OCI-LY1 (cell line): ENCODE measurements at regions not wholly inside any gene's neighbourhood (a gene's known extent, or its start where the extent isn't known, plus 50 kb on each side); places are given as distances from the start of the nearest gene placed in this dataset.

Experiments
- H2AFZ ChIP-seq: fragments of 200-600 bp; sonication (generic), shearing (Covaris generic); 2 replicates; pipeline ENCODE4 v1.6.0; 2014; ENCODE audit warnings: antibody characterized with exemption, mild to moderate bottlenecking, low read length
- H3F3A ChIP-seq: fragments of 200-600 bp; sonication (generic), shearing (Covaris generic); 2 replicates; pipeline ENCODE4 v1.6.0; 2014; ENCODE audit warnings: mild to moderate bottlenecking, antibody characterized with exemption, low read length, moderate library complexity; ENCODE audit not compliant: insufficient read depth
- H3K27ac ChIP-seq: fragments of 200-600 bp; sonication (generic); 2 replicates; pipeline ENCODE4 v1.5.1; 2014; ENCODE audit warnings: low read length, mixed run types, mild to moderate bottlenecking, low read depth; ENCODE audit not compliant: poor library complexity, severe bottlenecking
- H3K27me3 ChIP-seq: fragments of 200-600 bp; sonication (generic); 2 replicates; pipeline ENCODE4 v1.6.0; 2014; ENCODE audit warnings: antibody characterized with exemption, mild to moderate bottlenecking, low read length, moderate library complexity; ENCODE audit not compliant: insufficient read depth
- H3K36me3 ChIP-seq: fragments of 200-600 bp; sonication (generic); 2 replicates; pipeline ENCODE4 v1.6.1; 2014; ENCODE audit warnings: mild to moderate bottlenecking, antibody characterized with exemption, low read length, moderate library complexity, mixed read lengths; ENCODE audit not compliant: insufficient read depth
- H3K4me1 ChIP-seq: fragments of 200-600 bp; sonication (generic); 2 replicates; pipeline ENCODE4 v1.5.1; 2014; ENCODE audit warnings: mild to moderate bottlenecking, low read length, moderate library complexity; ENCODE audit not compliant: insufficient read depth, severe bottlenecking
- H3K4me2 ChIP-seq: fragments of 200-600 bp; sonication (generic), shearing (Covaris generic); 2 replicates; pipeline ENCODE4 v1.6.1; 2014; ENCODE audit warnings: low read length
- H3K4me3 ChIP-seq: fragments of 200-600 bp; sonication (generic); 2 replicates; pipeline ENCODE4 v1.5.1; 2014; ENCODE audit warnings: low read length, low read depth, mild to moderate bottlenecking, mixed read lengths; ENCODE audit not compliant: poor library complexity, severe bottlenecking
- H3K79me2 ChIP-seq: fragments of 200-600 bp; shearing (Covaris generic); 2 replicates; pipeline ENCODE4 v1.6.1; 2016; ENCODE audit warnings: mixed run types, low read length, mixed read lengths; ENCODE audit not compliant: insufficient read depth
- H3K9ac ChIP-seq: fragments of 200-600 bp; sonication (generic), shearing (Covaris generic); 2 replicates; pipeline ENCODE4 v1.6.1; 2014; ENCODE audit warnings: mild to moderate bottlenecking, low read length, mixed read lengths
- H3K9me2 ChIP-seq: fragments of 200-600 bp; sonication (generic), shearing (Covaris generic); 2 replicates; pipeline ENCODE4 v1.6.1; 2014; ENCODE audit warnings: low read depth, mild to moderate bottlenecking, low read length, mixed read lengths
- H3K9me3 ChIP-seq: fragments of 200-600 bp; shearing (Covaris generic); 2 replicates; pipeline ENCODE4 v1.6.1; 2014; ENCODE audit warnings: low read length, mixed read lengths
- H4K20me1 ChIP-seq: fragments of 200-600 bp; sonication (generic), shearing (Covaris generic); 2 replicates; pipeline ENCODE4 v1.6.0; 2016; ENCODE audit warnings: mild to moderate bottlenecking, low read length; ENCODE audit not compliant: insufficient read depth
- EZH2 ChIP-seq: fragments of 200-600 bp; sonication (generic), shearing (Covaris generic); IDR thresholded peaks from 2 replicates; pipeline ENCODE4 v1.8.0; 2017; ENCODE audit warnings: borderline replicate concordance, mixed run types, mild to moderate bottlenecking, antibody characterized with exemption, low read length, moderate library complexity, mixed read lengths
- TF ChIP-seq, protein P1 (sequence below): fragments of 200-600 bp; sonication (generic), shearing (Covaris generic); IDR thresholded peaks from 2 replicates; pipeline ENCODE4 v1.5.1; 2017; ENCODE audit warnings: mild to moderate bottlenecking, antibody characterized with exemption, low read length, moderate library complexity, mixed read lengths

DNA sequence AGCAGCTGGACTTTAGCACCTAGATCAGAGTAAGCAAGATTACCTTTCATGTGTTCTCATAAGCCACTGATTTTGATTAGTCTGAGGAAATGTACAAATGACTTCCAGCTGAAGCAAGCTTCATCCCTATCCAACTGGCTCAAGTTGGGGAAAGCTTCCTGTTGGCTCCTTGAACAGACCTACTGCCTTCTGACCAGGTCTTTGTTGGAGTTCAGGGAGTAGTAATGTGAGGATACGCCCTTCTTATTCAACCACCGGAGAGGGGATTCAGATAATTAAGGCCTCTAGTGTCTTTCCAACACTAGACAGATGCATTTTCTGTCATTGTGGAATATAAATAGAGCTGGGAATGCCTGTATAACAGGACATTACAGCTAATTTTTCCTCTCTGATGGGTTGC, 268.9 kb downstream of the TGFB2 start:
- H3K9me3 ChIP-seq: no peaks in the 10 kb centered on the region
- no peak for TF ChIP-seq EZH2
- TF ChIP-seq, protein P1, sequence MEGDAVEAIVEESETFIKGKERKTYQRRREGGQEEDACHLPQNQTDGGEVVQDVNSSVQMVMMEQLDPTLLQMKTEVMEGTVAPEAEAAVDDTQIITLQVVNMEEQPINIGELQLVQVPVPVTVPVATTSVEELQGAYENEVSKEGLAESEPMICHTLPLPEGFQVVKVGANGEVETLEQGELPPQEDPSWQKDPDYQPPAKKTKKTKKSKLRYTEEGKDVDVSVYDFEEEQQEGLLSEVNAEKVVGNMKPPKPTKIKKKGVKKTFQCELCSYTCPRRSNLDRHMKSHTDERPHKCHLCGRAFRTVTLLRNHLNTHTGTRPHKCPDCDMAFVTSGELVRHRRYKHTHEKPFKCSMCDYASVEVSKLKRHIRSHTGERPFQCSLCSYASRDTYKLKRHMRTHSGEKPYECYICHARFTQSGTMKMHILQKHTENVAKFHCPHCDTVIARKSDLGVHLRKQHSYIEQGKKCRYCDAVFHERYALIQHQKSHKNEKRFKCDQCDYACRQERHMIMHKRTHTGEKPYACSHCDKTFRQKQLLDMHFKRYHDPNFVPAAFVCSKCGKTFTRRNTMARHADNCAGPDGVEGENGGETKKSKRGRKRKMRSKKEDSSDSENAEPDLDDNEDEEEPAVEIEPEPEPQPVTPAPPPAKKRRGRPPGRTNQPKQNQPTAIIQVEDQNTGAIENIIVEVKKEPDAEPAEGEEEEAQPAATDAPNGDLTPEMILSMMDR: no peak
- no peaks in the 10 kb centered on the region for H3F3A ChIP-seq
- no peak overlapping the region for H3K4me2 ChIP-seq
- H3K36me3 ChIP-seq: no peaks in the 10 kb centered on the region
- H3K4me1 ChIP-seq: no peaks in the 10 kb centered on the region
- H3K27ac ChIP-seq: no peak overlapping the region
- no peaks in the 10 kb centered on the region for H3K79me2 ChIP-seq
- H3K4me3 ChIP-seq: no peak overlapping the region
- H4K20me1 ChIP-seq: no peaks in the 10 kb centered on the region
- no peak overlapping the region for H3K9ac ChIP-seq
- H3K27me3 ChIP-seq: no peaks in the 10 kb centered on the region
- H2AFZ ChIP-seq: no peak overlapping the region
- H3K9me2 ChIP-seq: no peaks in the 10 kb centered on the region

DNA sequence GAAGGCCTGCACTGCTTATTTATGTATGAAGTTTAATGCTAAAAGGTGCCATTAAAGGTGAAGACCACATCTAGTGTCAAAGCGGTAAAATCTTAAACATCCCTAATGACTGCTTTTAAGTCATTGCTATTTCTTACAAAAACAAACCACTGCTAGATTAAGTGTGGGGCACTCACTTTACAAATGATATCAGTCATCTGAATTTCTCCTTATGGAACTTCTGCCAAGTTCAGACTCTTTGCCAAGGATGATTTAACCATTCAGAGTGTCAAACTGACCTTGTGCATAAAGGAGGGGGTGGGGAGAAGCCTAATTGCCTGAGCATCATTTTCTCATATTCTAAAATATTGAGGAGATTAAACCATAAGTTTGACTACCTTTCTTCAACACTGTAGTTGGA, 271.5 kb downstream of the TGFB2 start:
- H3K79me2 ChIP-seq: no peaks in the 10 kb centered on the region
- no peaks in the 10 kb centered on the region for H3K36me3 ChIP-seq
- no peaks in the 10 kb centered on the region for H3K9me3 ChIP-seq
- H4K20me1 ChIP-seq: no peaks in the 10 kb centered on the region
- H3K27ac ChIP-seq: no peak overlapping the region
- H3K4me1 ChIP-seq: no peaks in the 10 kb centered on the region
- no peaks in the 10 kb centered on the region for H3K9me2 ChIP-seq
- no peaks in the 10 kb centered on the region for H3F3A ChIP-seq
- no peak overlapping the region for H3K4me3 ChIP-seq
- H2AFZ ChIP-seq: no peak overlapping the region
- H3K4me2 ChIP-seq: no peak overlapping the region
- no peaks in the 10 kb centered on the region for H3K27me3 ChIP-seq
- no peak for TF ChIP-seq EZH2
- no peak overlapping the region for H3K9ac ChIP-seq

DNA sequence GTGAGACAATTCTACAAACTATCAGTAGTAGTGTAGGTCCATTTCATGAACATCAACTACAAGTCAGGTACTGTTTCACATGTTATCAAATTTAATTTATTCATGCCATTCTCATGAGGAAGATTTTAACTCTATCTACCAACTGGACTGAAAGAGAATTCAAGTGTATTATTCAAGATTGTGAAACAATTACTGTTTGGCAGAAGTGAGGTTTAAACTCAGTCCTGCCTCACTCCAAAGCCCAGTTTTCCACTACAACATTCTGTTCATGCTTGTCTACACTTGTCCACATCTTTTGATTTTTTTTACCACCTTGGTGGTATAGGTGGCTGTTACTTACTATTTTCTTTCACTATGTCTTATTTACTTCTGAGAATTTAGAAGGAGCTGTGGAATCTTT, 272.9 kb downstream of the TGFB2 start:
- H4K20me1 ChIP-seq: no peaks in the 10 kb centered on the region
- no peak overlapping the region for H3K4me2 ChIP-seq
- TF ChIP-seq, protein P1: no peak
- TF ChIP-seq EZH2: no peak
- no peaks in the 10 kb centered on the region for H3K4me1 ChIP-seq
- no peak overlapping the region for H2AFZ ChIP-seq
- H3K27ac ChIP-seq: no peak overlapping the region
- no peaks in the 10 kb centered on the region for H3K9me2 ChIP-seq
- no peaks in the 10 kb centered on the region for H3K27me3 ChIP-seq
- no peaks in the 10 kb centered on the region for H3F3A ChIP-seq
- no peak overlapping the region for H3K4me3 ChIP-seq
- no peaks in the 10 kb centered on the region for H3K9me3 ChIP-seq
- H3K79me2 ChIP-seq: no peaks in the 10 kb centered on the region
- no peaks in the 10 kb centered on the region for H3K36me3 ChIP-seq
- no peak overlapping the region for H3K9ac ChIP-seq

DNA sequence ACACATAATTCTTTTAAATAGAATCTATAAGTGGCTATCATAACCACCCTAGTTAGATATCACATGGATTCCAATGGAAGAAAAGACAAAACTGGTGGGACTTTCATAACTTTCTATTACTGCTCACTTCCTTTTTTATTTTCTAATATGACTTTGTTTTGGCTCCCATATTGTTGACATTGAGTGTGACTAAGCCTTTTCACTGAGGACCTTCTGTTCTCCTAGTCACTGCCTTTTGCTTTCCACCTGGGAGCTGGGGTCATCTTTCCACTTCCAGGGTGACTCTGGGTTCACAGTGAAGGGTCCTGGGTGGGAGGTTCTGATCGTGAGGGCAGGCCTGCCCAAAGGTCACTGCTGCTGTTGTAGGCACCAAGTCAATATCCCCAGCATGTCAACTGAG, 275.8 kb downstream of the TGFB2 start:
- no peak overlapping the region for H3K27ac ChIP-seq
- no peak for TF ChIP-seq EZH2
- TF ChIP-seq, protein P1: no peak

More for the DNA sequence above, 275.8 kb downstream of the TGFB2 start:
- no peak overlapping the region for H3K9ac ChIP-seq
- no peaks in the 10 kb centered on the region for H3K9me2 ChIP-seq
- no peak overlapping the region for H3K4me2 ChIP-seq
- H3K4me3 ChIP-seq: no peak overlapping the region
- no peaks in the 10 kb centered on the region for H3K79me2 ChIP-seq
- H3K4me1 ChIP-seq: no peaks in the 10 kb centered on the region
- no peak overlapping the region for H2AFZ ChIP-seq
- H3K27me3 ChIP-seq: no peaks in the 10 kb centered on the region
- H4K20me1 ChIP-seq: no peaks in the 10 kb centered on the region
- no peaks in the 10 kb centered on the region for H3K36me3 ChIP-seq
- no peaks in the 10 kb centered on the region for H3F3A ChIP-seq
- H3K9me3 ChIP-seq: no peaks in the 10 kb centered on the region
